PFSK-1 (cell line): ENCODE measurements at regions not wholly inside any gene's neighbourhood (a gene's known extent, or its start where the extent isn't known, plus 50 kb on each side); places are given as distances from the start of the nearest gene placed in this dataset.

Experiments
- FOXP2 ChIP-seq: optimal IDR thresholded peaks from 2 replicates; pipeline ENCODE3; 2011; ENCODE audit warnings: borderline replicate concordance, control low read depth, inconsistent platforms; ENCODE audit not compliant: insufficient read depth; ENCODE audit errors: extremely low read length, extremely low read depth
- POLR2AphosphoS5 ChIP-seq: IDR thresholded peaks from 2 replicates; pipeline ENCODE4 v1.6.1; 2012; ENCODE audit warnings: low read depth, mild to moderate bottlenecking, control low read depth, low read length, moderate library complexity
- SIN3A ChIP-seq: IDR thresholded peaks from 2 replicates; pipeline ENCODE4 v1.6.1; 2012; ENCODE audit warnings: mild to moderate bottlenecking, low read length, moderate library complexity, borderline replicate concordance; ENCODE audit not compliant: insufficient read depth
- TAF1 ChIP-seq: IDR thresholded peaks from 2 replicates; pipeline ENCODE4 v1.6.1; 2012; ENCODE audit warnings: low read length, control low read depth, borderline replicate concordance; ENCODE audit not compliant: insufficient read depth
- TF ChIP-seq, protein P1 (sequence below), 2 experiments: IDR thresholded peaks; 2 replicates each; pipeline versions ENCODE4 v1.6.1 to v1.8.0; 2011 to 2012; ENCODE audit warnings: low read depth in 2 of 2, low read length in 2 of 2, control low read depth in 1 of 2, inconsistent platforms in 1 of 2, mild to moderate bottlenecking in 1 of 2, moderate library complexity in 1 of 2; ENCODE audit not compliant: insufficient read depth in 1 of 2

DNA sequence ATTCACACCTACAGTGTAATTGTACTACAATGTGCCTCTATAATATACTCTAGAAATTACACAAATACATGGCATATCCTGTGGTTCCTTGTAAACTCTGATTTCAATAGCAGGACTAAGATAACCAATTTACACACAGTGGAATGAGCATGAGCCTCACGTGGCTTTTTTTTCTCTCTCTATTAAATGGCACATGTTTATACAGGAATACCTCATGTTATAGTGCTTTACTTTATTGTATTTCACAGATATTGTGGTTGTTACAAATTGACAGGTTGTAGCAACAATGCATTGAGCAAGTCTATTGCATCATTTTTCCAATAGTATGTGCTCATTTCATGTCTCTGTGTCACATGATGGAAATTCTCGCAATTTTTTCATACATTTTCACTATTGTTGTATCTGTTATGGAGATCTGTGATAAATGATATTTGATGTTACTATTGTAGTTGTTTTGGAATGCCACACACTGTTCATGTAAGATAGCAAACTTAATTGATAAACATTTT, 260.0 kb downstream of the FSIP2 start:
- no peak for TF ChIP-seq FOXP2
- TF ChIP-seq, protein P1, sequence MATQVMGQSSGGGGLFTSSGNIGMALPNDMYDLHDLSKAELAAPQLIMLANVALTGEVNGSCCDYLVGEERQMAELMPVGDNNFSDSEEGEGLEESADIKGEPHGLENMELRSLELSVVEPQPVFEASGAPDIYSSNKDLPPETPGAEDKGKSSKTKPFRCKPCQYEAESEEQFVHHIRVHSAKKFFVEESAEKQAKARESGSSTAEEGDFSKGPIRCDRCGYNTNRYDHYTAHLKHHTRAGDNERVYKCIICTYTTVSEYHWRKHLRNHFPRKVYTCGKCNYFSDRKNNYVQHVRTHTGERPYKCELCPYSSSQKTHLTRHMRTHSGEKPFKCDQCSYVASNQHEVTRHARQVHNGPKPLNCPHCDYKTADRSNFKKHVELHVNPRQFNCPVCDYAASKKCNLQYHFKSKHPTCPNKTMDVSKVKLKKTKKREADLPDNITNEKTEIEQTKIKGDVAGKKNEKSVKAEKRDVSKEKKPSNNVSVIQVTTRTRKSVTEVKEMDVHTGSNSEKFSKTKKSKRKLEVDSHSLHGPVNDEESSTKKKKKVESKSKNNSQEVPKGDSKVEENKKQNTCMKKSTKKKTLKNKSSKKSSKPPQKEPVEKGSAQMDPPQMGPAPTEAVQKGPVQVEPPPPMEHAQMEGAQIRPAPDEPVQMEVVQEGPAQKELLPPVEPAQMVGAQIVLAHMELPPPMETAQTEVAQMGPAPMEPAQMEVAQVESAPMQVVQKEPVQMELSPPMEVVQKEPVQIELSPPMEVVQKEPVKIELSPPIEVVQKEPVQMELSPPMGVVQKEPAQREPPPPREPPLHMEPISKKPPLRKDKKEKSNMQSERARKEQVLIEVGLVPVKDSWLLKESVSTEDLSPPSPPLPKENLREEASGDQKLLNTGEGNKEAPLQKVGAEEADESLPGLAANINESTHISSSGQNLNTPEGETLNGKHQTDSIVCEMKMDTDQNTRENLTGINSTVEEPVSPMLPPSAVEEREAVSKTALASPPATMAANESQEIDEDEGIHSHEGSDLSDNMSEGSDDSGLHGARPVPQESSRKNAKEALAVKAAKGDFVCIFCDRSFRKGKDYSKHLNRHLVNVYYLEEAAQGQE (IDR thresholded peaks at IDR 0.05; ENCODE audit: insufficient read depth in 1 of 2, low read depth in 2 of 2, low read length in 2 of 2), result no peak

DNA sequence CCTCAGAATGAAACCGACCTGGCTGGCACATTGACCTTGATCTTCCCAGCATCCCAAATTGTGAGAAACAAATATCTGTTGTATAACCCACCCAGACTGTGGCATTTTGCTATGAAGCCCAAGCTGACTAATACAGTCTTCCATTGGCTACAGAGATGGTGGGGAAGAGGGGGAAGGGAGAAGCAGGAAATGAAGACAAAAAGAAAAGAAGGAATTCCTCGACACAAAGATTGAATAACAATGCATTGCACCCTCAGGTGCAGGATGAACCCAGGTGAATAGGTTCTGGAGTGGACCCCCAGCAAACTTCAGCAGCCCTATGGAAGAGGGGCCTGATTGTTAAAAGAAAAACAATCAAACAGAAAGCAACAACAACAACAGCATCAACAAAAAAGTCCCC, 270.7 kb downstream of the FSIP2 start:
- TF ChIP-seq, protein P1 (IDR thresholded peaks at IDR 0.05; ENCODE audit: insufficient read depth in 1 of 2, low read depth in 2 of 2, low read length in 2 of 2), result no peak
- no peak for TF ChIP-seq SIN3A
- no peak for TF ChIP-seq POLR2AphosphoS5
- TF ChIP-seq TAF1, result no peak
- TF ChIP-seq FOXP2, result no peak

DNA sequence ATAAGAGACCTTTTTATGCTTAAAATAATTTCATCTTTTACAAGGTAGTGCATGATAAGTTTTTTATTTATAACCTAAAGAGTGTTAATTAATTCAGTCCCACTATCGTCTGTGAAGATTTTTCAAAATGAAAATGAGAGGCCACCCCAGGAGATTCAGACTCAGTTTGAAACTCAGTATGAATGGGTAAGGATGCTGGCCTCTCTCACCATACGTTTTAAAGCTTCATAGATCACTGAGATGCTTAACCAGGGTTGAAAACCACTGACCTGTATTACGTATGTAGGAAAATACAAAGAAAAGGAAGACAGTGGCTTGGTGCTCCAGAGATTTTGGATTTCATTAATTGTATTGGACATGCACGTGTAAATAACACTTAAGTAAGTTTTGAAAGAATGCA, 278.7 kb downstream of the FSIP2 start:
- TF ChIP-seq, protein P1 (IDR thresholded peaks at IDR 0.05; ENCODE audit: insufficient read depth in 1 of 2, low read depth in 2 of 2, low read length in 2 of 2), result no peak
- TF ChIP-seq SIN3A (no peak), FOXP2 (no peak), POLR2AphosphoS5 (no peak), TAF1 (no peak)

DNA sequence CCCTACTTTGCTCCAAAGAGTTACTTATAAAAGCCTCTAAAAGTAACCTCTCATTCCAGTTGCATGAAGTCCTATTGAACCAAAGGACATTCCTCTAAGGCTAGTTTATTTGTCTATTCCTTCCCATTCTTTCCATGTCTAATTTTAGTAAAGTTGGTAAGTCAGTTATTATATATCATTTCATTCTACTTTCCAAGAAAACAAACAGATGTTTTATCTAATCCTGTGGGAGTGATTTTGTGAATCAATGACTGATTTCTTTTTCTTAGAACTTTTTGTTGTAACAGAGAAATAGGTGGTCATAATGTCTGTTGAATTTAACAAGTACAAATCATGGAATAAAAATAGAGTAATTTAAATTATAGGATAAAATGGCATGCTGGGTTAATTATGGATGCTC, 286.3 kb downstream of the FSIP2 start:
- TF ChIP-seq, protein P1 (IDR thresholded peaks at IDR 0.05; ENCODE audit: insufficient read depth in 1 of 2, low read depth in 2 of 2, low read length in 2 of 2), result no peak

DNA sequence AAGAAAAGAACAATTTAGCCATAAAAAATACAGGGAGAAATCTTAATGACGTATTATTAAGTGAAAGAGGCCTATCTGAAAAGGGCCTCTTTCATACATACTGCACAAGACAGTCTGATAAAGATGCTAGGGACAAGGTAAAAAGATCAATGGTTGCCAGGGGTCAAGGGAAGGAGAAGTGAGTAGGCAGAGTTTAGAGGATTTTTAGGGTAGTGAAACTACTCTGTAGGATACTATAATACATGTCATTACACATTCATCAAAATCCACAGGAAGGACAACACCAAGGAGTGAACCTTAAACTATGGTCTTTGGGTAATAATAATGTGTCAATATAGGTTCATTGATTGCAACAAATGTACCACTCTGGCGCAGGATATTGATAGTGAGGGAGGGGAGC, 289.3 kb downstream of the FSIP2 start:
- TF ChIP-seq TAF1, result no peak
- TF ChIP-seq SIN3A, result no peak
- TF ChIP-seq POLR2AphosphoS5, result no peak
- TF ChIP-seq, protein P1 (IDR thresholded peaks at IDR 0.05; ENCODE audit: insufficient read depth in 1 of 2, low read depth in 2 of 2, low read length in 2 of 2), result no peak
- no peak for TF ChIP-seq FOXP2
